HG02623 (cell line): ENCODE measurements at regions not wholly inside any gene's neighbourhood (a gene's known extent, or its start where the extent isn't known, plus 50 kb on each side); places are given as distances from the start of the nearest gene placed in this dataset.

ENCODE experiments used
- ATAC-seq: cut with Tn5 transposase; IDR thresholded peaks from one replicate; pipeline ENCODE4 v1.9.1; 2021; ENCODE audit warnings: moderate library complexity; ENCODE audit not compliant: unreplicated experiment

DNA sequence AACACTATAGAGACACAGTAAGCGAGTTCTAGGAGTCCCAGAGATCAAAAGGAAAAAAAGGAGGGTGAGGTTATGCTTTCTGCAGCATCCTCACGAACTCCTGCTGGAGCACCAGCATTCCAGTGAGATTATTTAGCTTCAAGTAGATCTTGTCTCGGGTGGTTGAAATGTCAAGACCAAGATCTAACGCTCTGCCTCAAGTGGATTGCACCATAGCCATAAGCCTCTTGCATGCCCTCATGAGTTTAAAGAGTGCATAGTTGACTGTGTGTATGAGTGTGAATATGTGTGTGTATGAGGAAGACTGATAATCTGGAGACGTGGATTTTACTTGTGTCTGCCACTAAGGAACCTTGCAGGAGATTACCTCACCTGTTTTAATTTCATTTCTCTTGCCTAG lies 335.3 kb upstream of the ADAMTSL1 start:
- no peak for ATAC-seq

- ATAC-seq: no peak
Observed at GRCh38 chr9:18141681-18142080, 332.3 kb upstream of the ADAMTSL1 start.

DNA sequence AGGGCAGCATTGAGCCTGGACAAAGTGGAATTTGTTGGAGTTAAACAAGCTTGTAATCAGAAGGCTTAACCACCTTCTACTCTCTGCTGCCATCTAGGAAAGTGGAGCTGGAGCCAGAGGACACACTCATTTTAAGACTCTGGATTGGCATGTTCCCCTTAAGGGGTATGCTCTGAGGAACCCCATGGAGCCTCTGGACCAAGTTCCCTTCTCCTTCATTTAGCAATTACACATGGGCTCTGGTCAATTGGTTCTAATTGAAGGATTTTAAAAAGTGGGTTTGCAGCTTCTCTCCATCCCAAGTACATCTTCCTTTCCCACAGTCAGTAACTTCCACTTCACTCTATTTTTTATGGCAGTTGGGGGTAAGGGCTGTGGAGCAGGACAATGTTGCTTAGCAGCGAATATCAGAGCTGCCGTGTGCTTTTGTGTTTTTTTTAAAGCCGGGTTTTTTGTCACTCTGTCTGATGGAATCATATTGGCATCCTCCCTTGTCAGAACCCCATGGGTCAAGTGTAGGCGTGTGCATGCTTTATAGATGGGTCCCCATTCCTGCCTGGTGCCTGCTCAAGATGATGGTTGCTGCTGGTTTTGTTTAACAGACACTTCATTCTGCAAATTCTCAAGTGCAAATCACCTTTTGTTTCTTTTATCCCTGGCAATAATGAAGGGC lies 330.7 kb upstream of the ADAMTSL1 start:
- no peak for ATAC-seq

DNA sequence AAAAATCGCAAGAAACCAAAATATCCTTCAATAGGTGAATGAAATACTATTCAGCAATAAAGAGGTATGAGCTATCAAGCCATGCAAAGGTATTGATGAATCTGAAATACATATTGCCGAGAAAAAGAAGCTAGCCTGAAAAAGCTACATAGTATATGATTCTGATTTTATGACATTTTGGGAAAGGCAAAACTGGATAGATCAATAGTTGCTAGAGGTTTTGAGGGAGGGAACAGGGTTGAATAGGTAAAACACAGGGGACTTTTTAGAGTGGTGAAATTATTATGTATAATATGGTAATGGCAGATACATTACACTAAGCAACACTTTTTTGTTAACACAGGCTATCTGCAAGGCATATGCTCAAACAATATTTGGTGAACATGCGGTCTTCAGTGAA lies 327.6 kb upstream of the ADAMTSL1 start:
- no peak for ATAC-seq

- no peak for ATAC-seq
Observed at GRCh38 chr9:18149471-18150011, 324.4 kb upstream of the ADAMTSL1 start.

DNA sequence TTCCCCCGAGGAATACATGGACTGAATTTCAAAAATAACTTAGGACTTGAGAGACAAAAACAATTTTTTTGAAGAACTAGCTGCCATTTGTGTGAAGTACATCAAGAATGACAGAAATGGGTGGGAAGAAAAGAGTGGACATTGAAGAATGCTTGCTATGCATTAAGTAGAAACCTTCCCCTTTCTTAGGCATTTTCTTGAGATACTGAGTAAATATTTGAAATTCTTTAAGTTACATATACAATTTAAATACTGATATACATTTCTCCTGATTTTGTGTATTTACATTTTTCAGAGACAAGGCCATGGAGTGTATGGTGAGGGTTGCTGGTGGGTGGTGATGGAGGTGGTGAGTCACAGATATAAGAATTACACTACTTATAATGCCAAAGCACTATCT lies 319.3 kb upstream of the ADAMTSL1 start:
- no peak for ATAC-seq

DNA sequence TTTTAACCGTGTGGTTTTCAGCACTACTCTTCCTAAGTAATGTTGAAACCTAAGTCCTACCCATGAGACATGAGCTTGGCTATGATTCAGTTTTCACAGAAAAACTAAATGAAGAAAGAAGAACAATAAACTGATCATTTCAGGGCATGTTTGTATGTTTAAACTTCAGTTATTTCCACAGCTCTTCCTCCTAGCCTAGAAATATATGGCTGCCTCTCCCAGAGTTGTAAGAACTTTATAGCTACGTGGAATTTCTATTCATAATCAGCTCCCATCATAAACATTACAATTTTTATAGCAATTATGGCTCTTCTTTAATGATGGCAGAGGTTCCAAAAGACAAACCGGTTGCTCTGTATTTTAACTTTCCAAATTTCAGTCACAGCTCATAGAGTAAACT lies 314.7 kb upstream of the ADAMTSL1 start:
- no peak for ATAC-seq

- no peak for ATAC-seq
Observed at GRCh38 chr9:18163146-18163545, 310.8 kb upstream of the ADAMTSL1 start.

DNA sequence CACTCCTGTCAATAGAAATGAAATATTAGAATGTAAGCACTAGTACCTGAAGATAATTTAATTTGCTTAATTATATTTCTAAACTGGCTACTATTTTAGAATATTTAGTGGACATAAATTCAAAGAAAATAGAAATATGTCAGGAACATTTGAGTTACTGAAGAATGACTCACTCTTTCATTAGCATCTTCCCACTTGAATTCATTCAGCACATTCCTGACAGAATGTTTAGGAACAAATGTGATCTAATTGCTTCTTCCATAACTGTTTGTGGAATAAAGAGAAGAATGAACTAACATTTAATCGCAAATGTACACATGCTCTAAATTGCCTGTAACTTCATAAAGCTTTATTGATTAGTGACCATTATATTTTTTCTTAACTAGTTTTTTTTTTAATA lies 306.2 kb upstream of the ADAMTSL1 start:
- ATAC-seq: no peak

DNA sequence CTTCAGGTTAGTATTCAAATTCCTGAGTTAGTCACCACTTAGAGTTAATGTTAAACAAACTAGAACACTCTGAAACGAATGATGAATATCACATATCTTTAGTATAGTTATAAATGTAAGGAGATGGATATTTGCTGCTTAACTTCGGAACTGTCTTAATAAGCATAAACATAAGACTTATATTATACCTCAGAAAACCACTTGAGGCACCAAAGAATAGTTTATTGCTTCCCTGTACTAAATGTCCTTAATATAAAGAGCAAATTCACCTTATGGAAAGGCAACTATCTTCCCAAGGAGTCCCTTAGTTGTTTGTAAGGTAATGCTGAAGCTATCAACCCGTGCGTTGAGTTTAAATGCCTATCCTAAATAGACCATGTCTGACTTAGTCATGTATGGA lies 300.0 kb upstream of the ADAMTSL1 start:
- ATAC-seq: no peak

GRCh38 chr9:18182636-18183035 lies 291.3 kb upstream of the ADAMTSL1 start:
- ATAC-seq: no peak

DNA sequence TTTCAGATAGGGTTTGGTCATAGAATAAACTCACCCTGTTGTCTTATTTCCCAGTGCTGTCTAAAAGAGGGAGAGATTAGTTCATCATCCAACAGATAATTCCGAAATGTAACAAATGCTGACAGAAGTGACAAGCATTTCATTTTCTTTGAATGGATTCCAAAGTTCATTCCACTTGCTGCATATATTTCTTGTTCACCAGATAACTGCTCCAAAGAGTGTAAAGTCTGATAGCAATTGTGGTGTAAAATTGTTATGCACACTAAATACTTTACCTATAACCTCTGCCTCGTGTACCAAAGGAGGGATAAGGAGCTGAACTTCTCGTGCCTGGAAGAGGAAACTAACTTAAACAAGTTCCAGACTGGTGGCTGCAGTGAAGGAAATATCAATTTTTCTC lies 290.0 kb upstream of the ADAMTSL1 start:
- no peak for ATAC-seq

DNA sequence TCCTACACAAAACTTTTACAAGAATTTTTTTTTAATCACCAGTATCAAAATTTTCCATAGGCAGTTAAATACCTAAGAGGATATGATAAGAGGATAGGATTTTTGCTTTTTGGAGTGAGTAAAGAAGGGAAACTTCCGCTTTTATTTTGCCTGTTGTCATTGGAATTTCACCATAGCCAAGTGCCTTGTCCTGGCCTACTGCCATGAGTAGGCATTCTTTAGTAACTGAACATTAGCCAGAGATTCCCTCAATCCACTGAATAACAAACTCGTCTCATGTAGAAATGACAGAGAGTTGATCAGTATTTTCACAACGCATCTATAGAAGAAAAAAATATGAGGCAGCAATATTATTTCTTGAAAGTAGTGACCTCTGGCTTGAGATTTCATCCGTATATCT lies 289.6 kb upstream of the ADAMTSL1 start:
- no peak for ATAC-seq

GRCh38 chr9:18185196-18185595 lies 288.8 kb upstream of the ADAMTSL1 start:
- no peak for ATAC-seq

DNA sequence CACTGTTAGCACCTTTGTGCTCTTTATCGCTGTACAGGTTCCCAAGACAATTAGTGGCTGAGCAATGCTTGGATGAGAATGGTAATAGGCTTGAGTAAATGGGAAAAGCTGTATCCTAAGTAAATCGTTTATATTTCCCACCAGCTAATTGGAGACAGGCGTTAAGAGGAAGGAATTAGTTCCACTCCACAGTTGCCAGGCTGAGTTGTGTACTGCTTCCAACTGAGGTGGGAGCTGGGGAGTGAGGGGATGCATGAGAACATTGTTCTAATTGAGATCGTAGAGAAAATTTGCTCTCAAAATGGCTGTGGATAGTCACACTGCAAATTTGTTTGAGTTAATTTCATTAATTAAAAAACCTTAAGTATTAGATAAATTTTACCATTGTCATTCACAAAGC lies 285.0 kb upstream of the ADAMTSL1 start:
- ATAC-seq: no peak

GRCh38 chr9:18189871-18190670 lies 283.9 kb upstream of the ADAMTSL1 start:
- ATAC-seq: no peak

DNA sequence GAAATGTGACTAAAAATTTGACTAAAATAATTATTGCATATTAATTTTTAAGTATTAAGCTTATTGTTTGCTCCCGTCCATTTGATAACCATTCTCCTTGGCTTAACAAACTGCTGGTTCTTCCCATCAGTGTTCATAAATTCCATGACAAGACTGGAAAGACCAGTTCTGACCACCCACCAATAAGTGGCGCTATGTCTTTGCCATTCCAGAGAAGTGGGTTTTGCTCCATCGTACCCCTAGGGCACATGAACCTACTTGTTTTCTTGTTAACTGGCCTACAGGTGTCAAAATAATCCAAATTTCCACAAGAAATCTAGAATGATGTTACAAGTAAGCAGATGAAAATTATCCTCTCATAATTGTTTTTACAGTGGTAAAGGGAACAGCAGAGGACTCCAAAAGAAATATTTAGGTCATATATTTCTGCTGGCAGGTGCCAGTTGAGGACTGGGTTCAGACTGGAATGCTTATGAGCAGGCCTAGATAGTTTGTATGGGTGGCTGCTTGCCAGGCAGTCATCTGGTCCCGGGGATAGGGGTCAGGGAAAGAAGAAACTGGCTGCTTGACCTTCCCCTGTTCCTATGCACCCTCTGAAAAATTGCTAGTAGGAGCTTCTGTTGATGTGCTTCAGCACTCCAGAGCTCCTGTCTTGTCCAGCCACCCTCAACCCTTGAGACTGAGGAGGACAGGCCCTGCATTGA lies 283.1 kb upstream of the ADAMTSL1 start:
- ATAC-seq: no peak

GRCh38 chr9:18194316-18194715 lies 279.6 kb upstream of the ADAMTSL1 start:
- ATAC-seq: no peak

- ATAC-seq: no peak
Observed at GRCh38 chr9:18195223-18195622, 278.7 kb upstream of the ADAMTSL1 start.

DNA sequence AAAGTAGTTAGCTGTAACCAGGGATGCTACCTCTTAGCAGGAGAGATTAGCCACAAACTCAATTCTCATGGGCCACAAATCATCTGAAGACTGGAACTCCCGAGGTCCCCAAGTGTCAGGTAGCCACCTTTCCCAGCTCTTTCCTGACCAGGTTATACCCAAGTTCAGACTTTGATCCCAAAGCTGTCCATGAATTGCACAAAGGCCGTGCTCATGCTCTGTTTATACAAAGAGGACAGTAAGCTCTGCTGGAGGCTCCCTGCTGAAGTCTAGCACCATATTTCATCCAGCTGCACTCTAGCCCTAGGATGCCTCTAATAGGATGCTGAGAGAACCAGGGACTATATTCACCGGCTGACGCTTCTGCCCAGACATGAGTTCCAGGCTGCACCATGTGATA lies 271.0 kb upstream of the ADAMTSL1 start:
- no peak for ATAC-seq

GRCh38 chr9:18207735-18208134 lies 266.2 kb upstream of the ADAMTSL1 start:
- ATAC-seq: no peak
